ENCODE measurements at regions not wholly inside any gene's neighbourhood (a gene's known extent, or its start where the extent isn't known, plus 50 kb on each side); places are given as distances from the start of the nearest gene placed in this dataset.

- DNase-seq (ENCODE audit: low read depth) = no peak
Observed at GRCh38 chr2:16330982-16331381, 334.7 kb downstream of the CYRIA start.

DNA sequence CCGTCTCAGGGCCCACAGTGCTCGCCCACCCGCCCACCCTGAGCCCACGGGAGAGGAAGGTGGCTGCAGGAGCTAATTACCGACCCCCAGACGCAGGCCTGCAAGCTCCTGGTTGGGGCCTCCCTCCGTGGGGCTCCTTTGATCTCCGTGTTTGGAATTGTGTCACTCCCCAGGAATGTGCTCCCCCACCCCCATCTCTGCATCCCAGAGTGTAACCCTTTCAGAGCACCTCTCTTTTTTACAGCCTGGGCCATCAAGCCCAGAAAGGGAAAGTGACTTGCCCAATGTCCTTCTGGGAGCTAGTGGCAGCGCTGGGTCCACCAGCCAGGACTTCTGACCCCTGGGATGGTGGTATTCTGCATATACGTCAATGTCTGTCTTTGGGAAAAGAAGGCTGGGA lies 335.1 kb downstream of the CYRIA start:
- DNase-seq (ENCODE audit: low read depth) = no peak

GRCh38 chr2:16330012-16330411 lies 335.6 kb downstream of the CYRIA start:
- DNase-seq (ENCODE audit: low read depth) = no peak

DNA sequence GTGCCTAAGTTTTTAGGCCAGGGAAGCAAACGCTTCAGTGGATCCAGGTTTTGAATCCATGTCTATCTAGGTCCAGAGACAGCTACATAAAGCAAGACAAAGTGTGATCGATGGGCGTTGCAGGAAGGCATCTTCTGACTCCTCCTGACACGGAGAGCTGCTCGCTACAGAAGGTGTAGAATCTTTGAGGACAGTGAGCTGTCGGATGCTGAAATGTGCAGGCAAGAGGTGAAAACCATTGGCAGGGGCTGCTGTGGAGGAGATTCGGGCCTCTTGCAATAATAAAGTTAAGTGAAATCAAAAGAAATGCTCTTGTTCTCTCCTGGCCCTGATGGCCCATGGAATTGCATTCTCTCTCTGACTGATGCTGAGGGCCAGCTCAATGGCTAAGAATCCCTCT lies 336.2 kb downstream of the CYRIA start:
- no peak for DNase-seq (ENCODE audit: low read depth)

GRCh38 chr2:16328521-16329190 lies 337.0 kb downstream of the CYRIA start:
- no peak for DNase-seq (ENCODE audit: low read depth)

DNA sequence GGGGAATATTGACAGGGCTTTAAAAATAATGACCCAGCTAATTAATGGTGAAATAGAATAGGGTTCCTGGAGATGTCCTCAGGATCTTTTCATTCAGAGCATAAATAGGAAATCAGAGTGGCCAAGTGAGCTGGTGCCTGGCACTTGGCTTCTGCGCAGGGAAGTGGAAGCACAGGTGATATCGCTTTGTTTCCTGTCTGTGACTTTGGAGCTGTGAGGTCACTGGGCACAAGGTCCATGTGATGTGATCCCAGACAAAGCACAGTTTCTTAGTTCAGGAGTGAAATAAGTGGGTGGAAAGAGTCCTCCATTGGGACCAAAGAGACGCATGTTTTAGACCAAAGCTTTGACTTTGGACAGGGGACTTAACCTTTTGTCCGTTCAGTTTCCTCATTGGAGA lies 338.3 kb downstream of the CYRIA start:
- no peak for DNase-seq (ENCODE audit: low read depth)

DNA sequence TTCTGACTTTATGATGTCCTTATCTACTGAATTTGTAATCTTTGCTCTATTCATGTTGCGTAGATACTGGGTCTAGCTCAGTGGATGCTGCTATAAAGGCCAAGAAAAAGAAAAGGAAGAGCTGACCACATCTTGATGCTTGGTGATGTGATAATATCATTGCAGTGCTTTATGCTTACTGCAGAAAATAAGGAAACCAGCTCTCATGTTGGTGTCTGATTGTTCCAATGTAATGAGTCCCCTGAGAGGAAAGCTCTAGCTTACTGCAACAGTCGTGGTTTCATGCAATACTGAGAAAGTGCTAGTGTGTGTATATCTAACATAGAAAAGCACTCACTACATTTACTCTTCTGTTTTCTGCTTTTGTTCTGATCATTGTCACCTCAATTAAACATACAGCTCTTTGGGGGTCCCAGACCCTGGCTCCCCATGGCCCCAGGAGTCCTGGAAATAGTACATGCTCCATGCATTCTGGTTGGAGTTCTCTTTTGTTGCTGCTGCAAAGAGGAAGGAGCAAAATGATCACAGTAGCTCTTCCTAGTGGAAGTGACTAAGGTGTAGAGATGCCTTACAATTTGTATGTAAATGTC lies 338.8 kb downstream of the CYRIA start:
- no peak for DNase-seq (ENCODE audit: low read depth)

DNA sequence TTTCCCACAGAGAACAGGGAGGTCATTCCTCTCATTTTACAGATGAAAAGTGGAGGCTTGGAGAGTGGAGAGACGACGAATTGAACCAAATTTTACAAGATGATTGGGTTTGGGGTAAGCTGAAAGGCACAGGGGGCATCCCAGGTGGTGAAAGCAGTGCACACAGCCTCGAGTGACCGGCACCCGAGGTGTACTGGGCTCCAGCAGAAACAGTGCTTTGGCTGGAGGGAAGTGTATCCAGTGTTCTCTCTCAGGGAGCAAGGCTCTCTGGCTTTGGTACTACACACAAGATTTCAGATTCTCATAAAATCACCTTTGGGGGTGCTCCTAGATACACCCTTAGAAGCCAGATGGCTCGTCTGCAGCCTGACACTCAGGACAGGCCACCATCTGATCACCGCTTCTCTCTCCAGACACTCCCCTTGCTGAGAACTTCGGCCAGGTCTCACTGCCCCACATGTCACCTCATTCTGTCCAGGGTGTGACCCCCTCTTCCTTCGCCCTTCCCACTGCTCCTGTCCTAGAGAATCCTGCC lies 339.6 kb downstream of the CYRIA start:
- DNase-seq (ENCODE audit: low read depth) = no peak

GRCh38 chr2:16325016-16325975 lies 340.3 kb downstream of the CYRIA start:
- DNase-seq (ENCODE audit: low read depth) = no peak

- DNase-seq (ENCODE audit: low read depth) = no peak
Observed at GRCh38 chr2:16324544-16324937, 341.1 kb downstream of the CYRIA start.

- DNase-seq (ENCODE audit: low read depth) = no peak
Observed at GRCh38 chr2:16323551-16324543, 341.8 kb downstream of the CYRIA start.

DNA sequence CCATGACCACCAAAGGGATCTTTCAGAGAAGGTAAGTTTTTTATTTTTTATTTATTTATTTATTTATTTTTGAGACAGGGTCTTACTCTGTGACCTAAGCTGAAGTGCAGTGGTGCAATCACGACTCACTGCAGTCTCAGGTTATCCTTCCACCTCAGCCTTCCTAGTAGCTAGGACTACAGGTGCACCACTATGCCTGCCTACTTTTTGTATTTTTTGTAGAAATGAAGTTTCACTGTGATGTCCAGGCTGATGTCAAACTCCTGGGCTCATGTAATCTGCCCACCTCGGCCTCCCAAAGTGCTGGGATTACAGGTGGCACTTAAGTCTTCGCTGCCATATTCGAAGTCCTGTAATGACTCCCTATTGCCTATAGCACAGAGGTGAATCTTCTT lies 342.5 kb downstream of the CYRIA start:
- no peak for DNase-seq (ENCODE audit: low read depth)

DNA sequence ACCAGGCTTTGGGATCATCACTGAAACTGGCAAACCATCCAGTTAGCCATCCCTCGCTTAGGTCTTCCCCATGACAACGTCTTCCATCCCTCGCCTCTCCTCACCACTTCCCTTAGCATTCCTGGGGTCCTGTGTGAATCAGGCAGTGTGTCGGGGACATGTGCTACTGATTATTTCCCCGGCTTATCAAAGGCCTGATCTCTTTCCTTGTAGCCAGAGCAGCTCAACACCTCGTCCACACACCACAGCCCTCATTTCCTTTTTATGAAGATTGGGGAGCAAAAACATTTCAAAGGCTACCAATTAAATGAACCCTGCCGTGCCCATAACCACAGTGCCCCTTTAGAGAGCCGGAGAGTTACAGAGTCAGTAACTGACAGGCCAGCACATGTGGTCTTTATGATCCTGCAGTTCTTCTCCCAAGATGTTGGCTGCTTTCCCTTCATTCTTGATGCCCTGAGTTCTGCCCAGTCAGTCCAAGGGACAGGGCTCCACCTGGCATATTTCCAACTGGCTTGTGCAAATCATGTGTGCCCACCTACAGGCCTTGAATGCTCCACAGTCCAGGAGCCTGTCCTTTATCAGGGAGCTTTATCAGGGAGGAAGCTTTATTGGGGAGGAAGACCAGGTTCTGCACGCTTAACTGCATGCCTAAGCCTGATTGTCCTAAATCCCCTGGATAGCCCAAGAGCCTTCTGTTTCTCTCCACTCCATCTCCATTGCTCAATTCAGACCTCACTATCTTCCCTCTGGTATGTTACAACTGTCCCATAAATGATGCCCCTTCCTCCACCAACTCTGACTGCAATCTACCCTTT lies 343.1 kb downstream of the CYRIA start:
- DNase-seq (ENCODE audit: low read depth) = no peak

- no peak for DNase-seq (ENCODE audit: low read depth)
Observed at GRCh38 chr2:16321872-16322271, 343.8 kb downstream of the CYRIA start.

GRCh38 chr2:16321256-16321655 lies 344.4 kb downstream of the CYRIA start:
- no peak for DNase-seq (ENCODE audit: low read depth)

DNA sequence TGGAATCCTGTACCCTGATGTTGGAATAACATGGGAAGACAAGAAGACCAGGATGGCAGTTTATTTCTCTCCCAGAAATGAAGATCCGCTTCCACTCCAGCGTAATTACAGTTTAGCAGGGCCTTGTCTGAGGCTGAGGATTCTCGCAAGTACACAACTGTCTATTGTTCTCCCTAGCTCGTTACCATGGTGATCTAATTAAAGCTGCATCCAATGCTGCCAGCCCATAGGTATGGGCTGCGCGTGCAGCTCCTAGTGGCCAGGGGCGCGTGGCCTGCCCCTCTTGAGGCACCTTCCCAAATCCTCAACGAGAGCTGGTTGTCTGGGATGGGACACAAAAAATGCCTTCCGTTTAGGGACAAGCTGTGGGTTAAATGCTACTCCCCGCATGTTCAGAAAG lies 344.9 kb downstream of the CYRIA start:
- DNase-seq (ENCODE audit: low read depth) = no peak

DNA sequence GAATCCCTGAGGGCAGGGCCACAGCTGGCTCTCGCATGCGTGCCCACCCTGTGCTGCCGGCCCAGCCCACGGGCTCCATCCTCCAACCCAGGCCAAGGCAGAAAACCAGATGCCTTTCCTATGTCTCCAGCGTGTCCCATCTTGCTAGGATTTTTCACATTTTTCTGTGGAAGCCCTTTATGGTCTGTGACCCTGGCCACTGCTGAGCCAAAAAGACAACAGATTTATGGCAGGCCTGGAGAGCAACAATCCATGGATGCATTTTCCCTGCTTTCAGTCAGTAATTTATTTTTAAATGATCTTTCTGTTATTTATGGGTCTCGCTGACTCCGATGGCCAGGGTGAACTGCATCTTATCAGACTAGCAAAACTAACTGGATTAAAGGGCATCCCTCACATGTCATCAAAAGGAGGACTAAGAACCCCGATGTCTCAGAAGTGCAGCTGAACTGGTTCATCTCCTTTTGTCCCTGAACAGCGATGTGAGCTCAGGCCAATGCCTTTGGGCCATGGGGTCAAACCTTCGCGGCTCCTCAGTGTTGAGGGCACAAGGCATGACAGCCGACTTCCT lies 346.0 kb downstream of the CYRIA start:
- DNase-seq (ENCODE audit: low read depth) = no peak

- DNase-seq (ENCODE audit: low read depth) = no peak
Observed at GRCh38 chr2:16318474-16319195, 347.0 kb downstream of the CYRIA start.

- no peak for DNase-seq (ENCODE audit: low read depth)
Observed at GRCh38 chr2:16318051-16318450, 347.6 kb downstream of the CYRIA start.

All from stimulated activated CD4-positive, alpha-beta T cell treated with anti-CD3 and anti-CD28 coated beads, Interleukin-2, amount 100 ng/mL, for 4 hours (primary cell).